CD14-positive monocyte (primary cell): ENCODE measurements at regions not wholly inside any gene's neighbourhood (a gene's known extent, or its start where the extent isn't known, plus 50 kb on each side); places are given as distances from the start of the nearest gene placed in this dataset.
A peak's percentile ranks its signal among the peaks of the same experiment; 100 is the strongest.

Experiments used
- DNase-seq, 3 donors: peaks; one replicate each; pipeline ENCODE4 v3.0.0-alpha.2; 2011 to 2022
- H2AFZ ChIP-seq: 2 replicates; pipeline ENCODE4 v1.6.0; 2012; ENCODE audit warnings: mild to moderate bottlenecking, low read depth, low read length, inconsistent platforms; ENCODE audit not compliant: insufficient read depth, poor library complexity, severe bottlenecking
- H3K27ac ChIP-seq, 2 donors: 1 replicate in 1 of 2; 2 replicates in 1 of 2; pipeline ENCODE4 v1.5.1; 2012 to 2013; ENCODE audit warnings: low read length in 2 of 2, control low read depth in 1 of 2, inconsistent platforms in 1 of 2, low read depth in 1 of 2, mild to moderate bottlenecking in 1 of 2
- H3K27me3 ChIP-seq, 2 donors: one replicate each; pipeline versions ENCODE4 v1.6.0 to v1.6.1; 2011 to 2013; ENCODE audit warnings: low read length in 2 of 2; ENCODE audit not compliant: control insufficient read depth in 2 of 2, insufficient read depth in 2 of 2
- H3K36me3 ChIP-seq, 2 donors: replicated peaks in 1 of 2; 1 replicate in 1 of 2; 2 replicates in 1 of 2; pipeline versions ENCODE4 v1.5.1 to v1.6.1; 2012 to 2013; ENCODE audit warnings: low read length in 2 of 2, control low read depth in 1 of 2, inconsistent platforms in 1 of 2, mild to moderate bottlenecking in 1 of 2; ENCODE audit not compliant: insufficient read depth in 2 of 2, control insufficient read depth in 1 of 2
- H3K4me1 ChIP-seq, 2 donors: 1 replicate in 1 of 2; 2 replicates in 1 of 2; pipeline versions ENCODE4 v1.5.1 to v1.6.1; 2012 to 2013; ENCODE audit warnings: low read length in 2 of 2, control low read depth in 1 of 2, inconsistent platforms in 1 of 2, mild to moderate bottlenecking in 1 of 2, moderate library complexity in 1 of 2; ENCODE audit not compliant: insufficient read depth in 2 of 2, control insufficient read depth in 1 of 2
- H3K4me2 ChIP-seq: replicated peaks from 2 replicates; pipeline ENCODE3; 2012; ENCODE audit warnings: low read length, moderate library complexity, mild to moderate bottlenecking; ENCODE audit not compliant: poor library complexity, severe bottlenecking; ENCODE audit errors: extremely low read depth
- H3K4me3 ChIP-seq, 3 experiments: fragments of 200-600 bp in 1 of 3; sonication (generic) in 1 of 3; replicated peaks in 1 of 3; 1 replicate in 2 of 3; 2 replicates in 1 of 3; pipeline ENCODE4 v1.5.1; 2011 to 2013; ENCODE audit warnings: low read length in 3 of 3, mild to moderate bottlenecking in 3 of 3, control low read depth in 2 of 3, low read depth in 2 of 3, inconsistent platforms in 1 of 3, moderate library complexity in 1 of 3
- H3K79me2 ChIP-seq: 2 replicates; pipeline ENCODE4 v1.6.0; 2012; ENCODE audit warnings: mild to moderate bottlenecking, control low read depth, inconsistent platforms, low read length, moderate library complexity; ENCODE audit not compliant: insufficient read depth
- H3K9ac ChIP-seq: 2 replicates; pipeline ENCODE4 v1.6.0; 2017; ENCODE audit warnings: low read length, mild to moderate bottlenecking; ENCODE audit not compliant: insufficient read depth, poor library complexity, severe bottlenecking
- H3K9me3 ChIP-seq, 2 donors: replicated peaks in 1 of 2; 1 replicate in 1 of 2; 2 replicates in 1 of 2; pipeline versions ENCODE4 v1.5.1 to v1.6.1; 2012 to 2013; ENCODE audit warnings: low read length in 2 of 2, control low read depth in 1 of 2; ENCODE audit not compliant: control insufficient read depth in 1 of 2, insufficient read depth in 1 of 2
- H4K20me1 ChIP-seq: 2 replicates; pipeline ENCODE4 v1.6.0; 2012; ENCODE audit warnings: mild to moderate bottlenecking, low read length, control low read depth, moderate library complexity; ENCODE audit not compliant: insufficient read depth
- H3K27ac Mint-ChIP-seq, 7 donors: one replicate each; pipeline ENCODE4 v1.8.0; 2020; ENCODE audit warnings: mild to moderate bottlenecking in 7 of 7, mixed read lengths in 7 of 7, moderate library complexity in 6 of 7, inconsistent platforms in 2 of 7
- H3K27me3 Mint-ChIP-seq, 3 donors: one replicate each; pipeline ENCODE4 v1.8.0; 2021 to 2022; ENCODE audit warnings: low read depth in 3 of 3, mild to moderate bottlenecking in 3 of 3, mixed read lengths in 3 of 3, moderate library complexity in 3 of 3, inconsistent platforms in 1 of 3
- H3K36me3 Mint-ChIP-seq, 2 donors: one replicate each; pipeline ENCODE4 v1.8.0; 2020; ENCODE audit warnings: mixed read lengths in 2 of 2, inconsistent platforms in 1 of 2, mild to moderate bottlenecking in 1 of 2
- H3K4me1 Mint-ChIP-seq: one replicate; pipeline ENCODE4 v1.8.0; 2020; ENCODE audit warnings: mild to moderate bottlenecking, mixed read lengths
- H3K4me3 Mint-ChIP-seq, 2 donors: one replicate each; pipeline ENCODE4 v1.8.0; 2020; ENCODE audit warnings: mild to moderate bottlenecking in 2 of 2, mixed read lengths in 2 of 2, moderate library complexity in 1 of 2
- H3K9me3 Mint-ChIP-seq, 7 donors: one replicate each; pipeline ENCODE4 v1.8.0; 2020 to 2022; ENCODE audit warnings: mixed read lengths in 7 of 7, mild to moderate bottlenecking in 6 of 7, moderate library complexity in 6 of 7, inconsistent platforms in 2 of 7
- WGBS: methylation state at CpG from one replicate; pipeline ENCODE4 v1.1.5; 2013; ENCODE audit warnings: missing lambda C conversion rate; ENCODE audit not compliant: insufficient coverage; 5-methylcytosine and 5-hydroxymethylcytosine counted together
- intact Hi-C, 2 donors: fragments of 100-400 bp; cut with micrococcal nuclease; formaldehyde crosslinking; loops; one replicate each; pipeline versions ENCODE4 v1.15.0 to v1.15.1; 2023
- TF ChIP-seq, protein P1 (sequence below): fragments of 200-600 bp; IDR thresholded peaks from one replicate; pipeline ENCODE4 v1.8.0; 2022; ENCODE audit warnings: antibody characterized with exemption, mild to moderate bottlenecking

DNA sequence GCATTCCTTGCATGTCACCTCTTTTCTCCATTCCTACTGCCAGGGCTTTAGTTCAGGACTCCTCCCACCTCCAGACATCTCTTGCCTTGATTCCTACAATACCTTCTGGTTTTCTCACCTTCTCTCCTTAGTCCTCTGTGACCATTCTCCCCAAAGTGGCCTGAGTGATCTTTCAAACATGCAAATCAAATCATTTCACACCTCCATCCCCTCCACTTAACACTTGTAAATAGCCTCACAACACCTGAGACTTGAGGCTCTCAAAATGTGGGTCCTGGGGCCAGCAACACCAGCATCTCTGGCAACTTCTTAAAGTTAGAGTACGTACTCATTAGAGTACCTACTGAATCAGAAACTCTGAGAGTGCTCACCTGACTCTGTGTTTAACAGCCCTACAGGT, 68.4 kb downstream of the RTL9 start:
- TF ChIP-seq, protein P1, sequence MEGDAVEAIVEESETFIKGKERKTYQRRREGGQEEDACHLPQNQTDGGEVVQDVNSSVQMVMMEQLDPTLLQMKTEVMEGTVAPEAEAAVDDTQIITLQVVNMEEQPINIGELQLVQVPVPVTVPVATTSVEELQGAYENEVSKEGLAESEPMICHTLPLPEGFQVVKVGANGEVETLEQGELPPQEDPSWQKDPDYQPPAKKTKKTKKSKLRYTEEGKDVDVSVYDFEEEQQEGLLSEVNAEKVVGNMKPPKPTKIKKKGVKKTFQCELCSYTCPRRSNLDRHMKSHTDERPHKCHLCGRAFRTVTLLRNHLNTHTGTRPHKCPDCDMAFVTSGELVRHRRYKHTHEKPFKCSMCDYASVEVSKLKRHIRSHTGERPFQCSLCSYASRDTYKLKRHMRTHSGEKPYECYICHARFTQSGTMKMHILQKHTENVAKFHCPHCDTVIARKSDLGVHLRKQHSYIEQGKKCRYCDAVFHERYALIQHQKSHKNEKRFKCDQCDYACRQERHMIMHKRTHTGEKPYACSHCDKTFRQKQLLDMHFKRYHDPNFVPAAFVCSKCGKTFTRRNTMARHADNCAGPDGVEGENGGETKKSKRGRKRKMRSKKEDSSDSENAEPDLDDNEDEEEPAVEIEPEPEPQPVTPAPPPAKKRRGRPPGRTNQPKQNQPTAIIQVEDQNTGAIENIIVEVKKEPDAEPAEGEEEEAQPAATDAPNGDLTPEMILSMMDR: no peak
- no peaks in the 10 kb centered on the region for H3K79me2 ChIP-seq
- WGBS: no CpG with 5 or more reads among the region's 1 CpG
- Mint-ChIP-seq H3K4me3 (no peak overlapping the region), H3K4me1 (no peaks in the 10 kb centered on the region), H3K9me3 (peaks cover 0 to 3% (median 0%) of the 10 kb centered on the region in 7 donors), H3K27ac (no peak overlapping the region), H3K36me3 (no peaks in the 10 kb centered on the region), H3K27me3 (peaks cover 1 to 2% (median 1%) of the 10 kb centered on the region in 3 donors)
- no peak overlapping the region for H3K27ac ChIP-seq
- H2AFZ ChIP-seq: no peak overlapping the region
- no peaks in the 10 kb centered on the region for H3K9me3 ChIP-seq
- H4K20me1 ChIP-seq: no peaks in the 10 kb centered on the region
- H3K4me3 ChIP-seq: no peak overlapping the region
- no peaks in the 10 kb centered on the region for H3K4me1 ChIP-seq
- peaks cover 0 to 2% of the 10 kb centered on the region in 2 donors for H3K27me3 ChIP-seq
- no peak overlapping the region for H3K9ac ChIP-seq
- DNase-seq: no peak
- H3K36me3 ChIP-seq: no peaks in the 10 kb centered on the region
- H3K4me2 ChIP-seq: no peak overlapping the region
- intact Hi-C loops: no loop called here

GRCh38 chrX:110428144-110428543, 69.5 kb downstream of the RTL9 start:
- no peaks in the 10 kb centered on the region for H3K4me1 ChIP-seq

More at GRCh38 chrX:110428144-110428543, 69.5 kb downstream of the RTL9 start:
- Mint-ChIP-seq H3K4me3 (no peak overlapping the region), H3K27me3 (peaks cover 1 to 2% (median 1%) of the 10 kb centered on the region in 3 donors), H3K36me3 (no peaks in the 10 kb centered on the region), H3K27ac (peak overlapping the region in 1 of 7 donors; percentile 6), H3K4me1 (no peaks in the 10 kb centered on the region), H3K9me3 (peaks cover 0 to 3% (median 0%) of the 10 kb centered on the region in 7 donors)
- Histone ChIP-seq H3K4me2 (no peak overlapping the region), H3K9ac (no peak overlapping the region), H3K79me2 (no peaks in the 10 kb centered on the region), H2AFZ (no peak overlapping the region), H3K9me3 (no peaks in the 10 kb centered on the region), H3K27me3 (peaks cover 0 to 2% of the 10 kb centered on the region in 2 donors), H3K36me3 (no peaks in the 10 kb centered on the region), H3K27ac (no peak overlapping the region), H4K20me1 (no peaks in the 10 kb centered on the region), H3K4me3 (no peak overlapping the region)
- intact Hi-C loops: no loop called here
- TF ChIP-seq, protein P1: no peak
- no peak for DNase-seq
- WGBS: 25% methylated on average over 2 of the region's 3 CpGs
